PC-3 (cell line): ENCODE measurements at regions not wholly inside any gene's neighbourhood (a gene's known extent, or its start where the extent isn't known, plus 50 kb on each side); places are given as distances from the start of the nearest gene placed in this dataset.

ENCODE experiments used
- ATAC-seq: fragments of 200-7000 bp; cut with Tn5 transposase; 2 replicates; pipeline ENCODE4 v1.9.1; 2020; ENCODE audit warnings: mild to moderate bottlenecking, moderate library complexity
- BruUV-seq: library from RNA; stranded (reverse); fragments of 400-500 nt; replicated peaks from 2 replicates; lab custom pipeline; 2021; lab: Mats Ljungman, UMichigan
- CTCF ChIA-PET: fragments of 300-600 bp; sonication (Branson Sonifier 250); formaldehyde crosslinking; loops from one replicate; lab custom pipeline; 2022; ENCODE audit warnings: antibody characterized with exemption; lab: Charles Lee
- POLR2A ChIA-PET: fragments of 300-600 bp; sonication (Branson Sonifier 250); formaldehyde crosslinking; loops from one replicate; lab custom pipeline; 2022; ENCODE audit warnings: antibody characterized with exemption; ENCODE audit not compliant: unreplicated experiment; lab: Charles Lee
- DNase-seq: peaks from one replicate; pipeline ENCODE4 v3.0.0-alpha.2; 2015
- H2AFZ ChIP-seq: fragments of 300-600 bp; sonication (generic); 2 replicates; pipeline ENCODE4 v1.6.0; 2016; ENCODE audit warnings: antibody characterized with exemption, low read length
- H3F3A ChIP-seq: fragments of 300-600 bp; sonication (generic); one replicate; pipeline ENCODE4 v1.6.0; 2017; ENCODE audit warnings: antibody characterized with exemption, low read length, control low read depth, mild to moderate bottlenecking; ENCODE audit not compliant: unreplicated experiment
- H3K27ac ChIP-seq: fragments of 300-600 bp; sonication (generic); 2 replicates; pipeline ENCODE4 v1.5.1; 2016; ENCODE audit warnings: mild to moderate bottlenecking, low read length
- H3K27me3 ChIP-seq: fragments of 300-600 bp; sonication (generic); 2 replicates; pipeline ENCODE4 v1.6.1; 2016; ENCODE audit warnings: low read length, mixed read lengths
- H3K36me3 ChIP-seq: fragments of 300-600 bp; sonication (generic); 2 replicates; pipeline ENCODE4 v1.6.1; 2016; ENCODE audit warnings: low read depth, mixed run types, low read length, mixed read lengths
- H3K4me1 ChIP-seq: fragments of 300-600 bp; sonication (generic); 2 replicates; pipeline ENCODE4 v1.5.1; 2016; ENCODE audit warnings: low read length; ENCODE audit not compliant: insufficient read depth
- H3K4me2 ChIP-seq: fragments of 300-600 bp; sonication (generic); 2 replicates; pipeline ENCODE4 v1.6.0; 2016; ENCODE audit warnings: low read length
- H3K4me3 ChIP-seq: fragments of 300-600 bp; sonication (generic); 2 replicates; pipeline ENCODE4 v1.5.1; 2016; ENCODE audit warnings: mild to moderate bottlenecking, low read length, mixed read lengths
- H3K79me2 ChIP-seq: fragments of 300-600 bp; sonication (generic); 2 replicates; pipeline ENCODE4 v1.6.1; 2017; ENCODE audit warnings: low read length, mixed read lengths
- H3K9ac ChIP-seq: fragments of 300-600 bp; sonication (generic); 2 replicates; pipeline ENCODE4 v1.6.0; 2016; ENCODE audit warnings: mild to moderate bottlenecking, low read length
- H3K9me2 ChIP-seq: fragments of 300-600 bp; sonication (generic); replicated peaks from 2 replicates; pipeline ENCODE4 v1.6.1; 2016; ENCODE audit warnings: mixed run types, low read length, mixed read lengths
- H3K9me3 ChIP-seq: fragments of 300-600 bp; sonication (generic); 2 replicates; pipeline ENCODE4 v1.6.1; 2016; ENCODE audit warnings: low read length, mixed read lengths
- H4K20me1 ChIP-seq: fragments of 300-600 bp; sonication (generic); 2 replicates; pipeline ENCODE4 v1.6.1; 2016; ENCODE audit warnings: low read length, mixed read lengths
- CTCF ChIP-seq: fragments of 300-600 bp; sonication (generic); conservative IDR thresholded peaks from 2 replicates; pipeline ENCODE4 v1.5.1; 2017; ENCODE audit warnings: antibody characterized with exemption, low read depth, mild to moderate bottlenecking, low read length
- EZH2 ChIP-seq: fragments of 300-600 bp; sonication (generic); IDR thresholded peaks from one replicate; pipeline ENCODE4 v1.6.1; 2017; ENCODE audit warnings: antibody characterized with exemption, mild to moderate bottlenecking, low read length; ENCODE audit not compliant: unreplicated experiment
- EZH2phosphoT487 ChIP-seq: fragments of 300-600 bp; sonication (generic); IDR thresholded peaks from 2 replicates; pipeline ENCODE4 v1.6.1; 2018; ENCODE audit warnings: mild to moderate bottlenecking, antibody characterized with exemption, low read length, borderline replicate concordance
- intact Hi-C: fragments of 100-400 bp; cut with micrococcal nuclease; formaldehyde crosslinking; loops from 2 replicates; pipeline ENCODE4 v1.9.0; 2023

GRCh38 chr7:124423863-124424262, 341.7 kb downstream of the GPR37 start:
- no peaks in the 10 kb centered on the region for H3K27me3 ChIP-seq
- H2AFZ ChIP-seq: no peak overlapping the region
- no peaks in the 10 kb centered on the region for H3K4me1 ChIP-seq
- no TSS peak for BruUV-seq
- no peak overlapping the region for H3K4me3 ChIP-seq
- H3K4me2 ChIP-seq: no peak overlapping the region
- TF ChIP-seq EZH2 (no peak), CTCF (no peak), EZH2phosphoT487 (no peak)
- no peaks in the 10 kb centered on the region for H3K79me2 ChIP-seq
- DNase-seq (no peak), ATAC-seq (no peak)
- no peak overlapping the region for H3K9ac ChIP-seq
- H3K9me3 ChIP-seq: no peaks in the 10 kb centered on the region
- H3K9me2 ChIP-seq: no peaks in the 10 kb centered on the region
- H3K36me3 ChIP-seq: no peaks in the 10 kb centered on the region
- H3K27ac ChIP-seq: no peak overlapping the region
- no peaks in the 10 kb centered on the region for H4K20me1 ChIP-seq
- CTCF ChIA-PET: no interaction called here
- no peaks in the 10 kb centered on the region for H3F3A ChIP-seq
- intact Hi-C loops: no loop called here
- POLR2A ChIA-PET: no interaction called here

GRCh38 chr7:124422081-124422480, 343.5 kb downstream of the GPR37 start:
- intact Hi-C loops: no loop called here
- Histone ChIP-seq H4K20me1 (no peaks in the 10 kb centered on the region), H3K4me2 (no peak overlapping the region), H3K79me2 (no peaks in the 10 kb centered on the region), H3K4me3 (no peak overlapping the region), H2AFZ (no peak overlapping the region), H3K27ac (no peak overlapping the region), H3K27me3 (no peaks in the 10 kb centered on the region), H3K9ac (no peak overlapping the region), H3K9me2 (no peaks in the 10 kb centered on the region), H3K4me1 (no peaks in the 10 kb centered on the region), H3F3A (no peaks in the 10 kb centered on the region), H3K36me3 (no peaks in the 10 kb centered on the region), H3K9me3 (no peaks in the 10 kb centered on the region)
- no TSS peak for BruUV-seq
- ChIA-PET POLR2A (no interaction called here), CTCF (no interaction called here)
- ATAC-seq (no peak), DNase-seq (no peak)
- TF ChIP-seq EZH2phosphoT487 (no peak), CTCF (no peak), EZH2 (no peak)

- intact Hi-C loops: no loop called here
- Histone ChIP-seq H3K4me2 (no peak overlapping the region), H3K79me2 (no peaks in the 10 kb centered on the region), H2AFZ (no peak overlapping the region), H3K4me3 (no peak overlapping the region), H3K4me1 (no peaks in the 10 kb centered on the region), H3K9me3 (no peaks in the 10 kb centered on the region), H3K27me3 (no peaks in the 10 kb centered on the region), H3K36me3 (no peaks in the 10 kb centered on the region), H3K27ac (no peak overlapping the region), H3F3A (no peaks in the 10 kb centered on the region), H3K9me2 (no peaks in the 10 kb centered on the region), H3K9ac (no peak overlapping the region), H4K20me1 (no peaks in the 10 kb centered on the region)
- ATAC-seq: no peak
- ChIA-PET CTCF (no interaction called here), POLR2A (no interaction called here)
- no TSS peak for BruUV-seq
- no peak for DNase-seq
- TF ChIP-seq EZH2 (no peak), EZH2phosphoT487 (no peak), CTCF (no peak)
Observed at GRCh38 chr7:124420367-124420766, 345.2 kb downstream of the GPR37 start.
